ENCODE measurements at regions not wholly inside any gene's neighbourhood (a gene's known extent, or its start where the extent isn't known, plus 50 kb on each side); places are given as distances from the start of the nearest gene placed in this dataset.

DNA sequence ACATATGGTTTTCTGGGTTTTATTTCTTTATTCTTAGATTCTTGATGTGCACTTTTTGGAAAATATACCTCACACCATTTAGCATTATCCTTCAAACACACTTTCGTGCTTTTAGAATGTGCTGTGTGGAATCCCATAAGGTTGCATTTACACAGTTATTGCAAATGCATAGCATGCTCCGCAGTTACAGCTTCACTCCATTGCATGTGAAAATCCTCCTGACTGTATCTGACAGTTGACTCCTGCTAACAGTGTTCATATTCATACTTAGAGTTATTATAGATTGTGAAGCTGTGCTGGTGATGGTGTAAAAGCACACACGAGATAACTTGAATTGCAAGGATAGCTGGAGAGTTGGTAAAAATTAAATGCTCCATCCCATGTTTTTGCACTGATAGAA, 811.5 kb upstream of the TENM3 start:
- intact Hi-C loops (cut with DNase I; ENCODE audit: low total_unique reads) = no loop called here
- DNase-seq = no peak
- no peaks in the 10 kb centered on the region for H3K36me3 ChIP-seq (ENCODE audit: low read depth, missing control alignments)
- H3K4me3 ChIP-seq = no peak overlapping the region
- 82 to 88% methylated on average over 3 of the region's 3 CpGs for WGBS, 2 donors
- no peaks in the 10 kb centered on the region for H3K27me3 ChIP-seq
- no peaks in the 10 kb centered on the region for H3K4me1 ChIP-seq
- no peak overlapping the region for H3K27ac ChIP-seq
- TF ChIP-seq, protein P1, sequence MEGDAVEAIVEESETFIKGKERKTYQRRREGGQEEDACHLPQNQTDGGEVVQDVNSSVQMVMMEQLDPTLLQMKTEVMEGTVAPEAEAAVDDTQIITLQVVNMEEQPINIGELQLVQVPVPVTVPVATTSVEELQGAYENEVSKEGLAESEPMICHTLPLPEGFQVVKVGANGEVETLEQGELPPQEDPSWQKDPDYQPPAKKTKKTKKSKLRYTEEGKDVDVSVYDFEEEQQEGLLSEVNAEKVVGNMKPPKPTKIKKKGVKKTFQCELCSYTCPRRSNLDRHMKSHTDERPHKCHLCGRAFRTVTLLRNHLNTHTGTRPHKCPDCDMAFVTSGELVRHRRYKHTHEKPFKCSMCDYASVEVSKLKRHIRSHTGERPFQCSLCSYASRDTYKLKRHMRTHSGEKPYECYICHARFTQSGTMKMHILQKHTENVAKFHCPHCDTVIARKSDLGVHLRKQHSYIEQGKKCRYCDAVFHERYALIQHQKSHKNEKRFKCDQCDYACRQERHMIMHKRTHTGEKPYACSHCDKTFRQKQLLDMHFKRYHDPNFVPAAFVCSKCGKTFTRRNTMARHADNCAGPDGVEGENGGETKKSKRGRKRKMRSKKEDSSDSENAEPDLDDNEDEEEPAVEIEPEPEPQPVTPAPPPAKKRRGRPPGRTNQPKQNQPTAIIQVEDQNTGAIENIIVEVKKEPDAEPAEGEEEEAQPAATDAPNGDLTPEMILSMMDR (IDR thresholded peaks at IDR 0.05) = no peak
- TF ChIP-seq POLR2A (IDR thresholded peaks at IDR 0.05) = no peak
- no peaks in the 10 kb centered on the region for H3K9me3 ChIP-seq

DNA sequence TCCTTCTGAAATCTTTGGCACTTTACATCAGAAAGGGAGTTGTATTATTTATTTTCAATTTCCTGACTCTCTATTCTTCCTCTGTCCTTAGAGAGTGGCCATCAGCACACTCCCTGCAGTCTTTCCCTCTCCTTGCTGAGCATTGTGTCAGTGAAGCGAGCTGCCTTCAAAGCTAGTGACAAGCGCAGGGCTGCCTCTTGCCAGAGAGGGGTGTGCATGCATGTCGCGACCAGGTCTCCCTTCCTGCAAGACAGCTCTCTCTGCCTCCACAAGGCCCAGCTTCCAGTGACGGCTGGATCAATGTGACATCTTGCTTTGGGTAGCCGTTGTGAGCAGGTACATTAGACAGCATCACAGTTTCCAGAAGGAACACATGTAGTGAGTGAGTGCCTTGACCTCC, 810.9 kb upstream of the TENM3 start:
- H3K36me3 ChIP-seq (ENCODE audit: low read depth, missing control alignments) = no peaks in the 10 kb centered on the region
- H3K27ac ChIP-seq = no peak overlapping the region
- 70 to 75% methylated on average over 6 of the region's 6 CpGs for WGBS, 2 donors
- no peaks in the 10 kb centered on the region for H3K9me3 ChIP-seq
- no peak for DNase-seq
- H3K4me1 ChIP-seq = no peaks in the 10 kb centered on the region
- TF ChIP-seq, protein P1 (IDR thresholded peaks at IDR 0.05) = no peak
- no peak for TF ChIP-seq POLR2A (IDR thresholded peaks at IDR 0.05)
- no peak overlapping the region for H3K4me3 ChIP-seq
- intact Hi-C loops (cut with DNase I; ENCODE audit: low total_unique reads) = no loop called here
- H3K27me3 ChIP-seq = no peaks in the 10 kb centered on the region

DNA sequence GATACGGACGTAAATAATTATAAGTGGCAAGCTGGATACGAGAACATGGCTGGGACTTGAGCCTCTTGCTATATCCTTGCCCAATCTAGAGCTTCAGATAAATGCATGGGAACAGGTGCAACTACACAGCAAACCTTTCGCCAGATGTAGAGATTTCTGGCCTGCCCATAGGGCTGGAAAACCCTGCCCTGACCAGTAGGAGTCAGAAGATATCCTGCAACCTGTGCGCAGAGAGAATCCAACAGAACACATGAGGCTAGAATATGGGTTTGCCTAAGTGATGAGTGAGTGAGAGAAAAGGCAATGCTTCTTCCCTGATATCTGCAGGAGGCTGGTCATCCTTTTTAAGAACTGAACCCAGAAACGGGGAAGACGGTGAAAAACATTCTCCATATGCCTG, 805.3 kb upstream of the TENM3 start:
- Histone ChIP-seq H3K9me3 (no peaks in the 10 kb centered on the region), H3K27ac (no peak overlapping the region), H3K4me3 (no peak overlapping the region), H3K36me3 (ENCODE audit: low read depth, missing control alignments) (no peaks in the 10 kb centered on the region), H3K4me1 (no peaks in the 10 kb centered on the region), H3K27me3 (no peaks in the 10 kb centered on the region)
- no peak for TF ChIP-seq POLR2A (IDR thresholded peaks at IDR 0.05)
- TF ChIP-seq, protein P1 (IDR thresholded peaks at IDR 0.05) = no peak
- intact Hi-C loops (cut with DNase I; ENCODE audit: low total_unique reads) = no loop called here
- 88 to 91% methylated on average over 7 of the region's 7 CpGs for WGBS, 2 donors
- DNase-seq = no peak

- Histone ChIP-seq H3K4me3 (no peak overlapping the region), H3K9me3 (no peaks in the 10 kb centered on the region), H3K4me1 (no peaks in the 10 kb centered on the region), H3K27me3 (no peaks in the 10 kb centered on the region), H3K36me3 (ENCODE audit: low read depth, missing control alignments) (no peaks in the 10 kb centered on the region), H3K27ac (no peak overlapping the region)
- DNase-seq = no peak
- intact Hi-C loops (cut with DNase I; ENCODE audit: low total_unique reads) = no loop called here
- TF ChIP-seq, protein P1 (IDR thresholded peaks at IDR 0.05) = no peak
- TF ChIP-seq POLR2A (IDR thresholded peaks at IDR 0.05) = no peak
- 52 to 61% methylated on average over 5 of the region's 5 CpGs for WGBS, 2 donors
Measured at GRCh38 chr4:181438641-181439040, 804.6 kb upstream of the TENM3 start.

GRCh38 chr4:181443021-181443420, 800.2 kb upstream of the TENM3 start:
- Histone ChIP-seq H3K9me3 (no peaks in the 10 kb centered on the region), H3K27ac (no peak overlapping the region), H3K4me3 (no peak overlapping the region), H3K36me3 (ENCODE audit: low read depth, missing control alignments) (no peaks in the 10 kb centered on the region), H3K4me1 (no peaks in the 10 kb centered on the region), H3K27me3 (no peaks in the 10 kb centered on the region)
- no peak for TF ChIP-seq POLR2A (IDR thresholded peaks at IDR 0.05)
- TF ChIP-seq, protein P1 (IDR thresholded peaks at IDR 0.05) = no peak
- 32 to 43% methylated on average over 6 of the region's 6 CpGs for WGBS, 2 donors
- DNase-seq = no peak
- intact Hi-C loops (cut with DNase I; ENCODE audit: low total_unique reads) = no loop called here
